NB4 (cell line): ENCODE measurements at regions not wholly inside any gene's neighbourhood (a gene's known extent, or its start where the extent isn't known, plus 50 kb on each side); places are given as distances from the start of the nearest gene placed in this dataset.

Experiments used
- DNase-seq: peaks from one replicate; pipeline ENCODE4 v3.0.0; 2010; ENCODE audit warnings: low read depth
- H3K4me3 ChIP-seq: one replicate; pipeline ENCODE4 v1.5.1; 2011; ENCODE audit warnings: mild to moderate bottlenecking, low read depth, low read length, moderate library complexity
- MAX ChIP-seq: IDR thresholded peaks from 2 replicates; pipeline ENCODE4 v1.6.1; 2011; ENCODE audit warnings: low read depth, low read length
- MYC ChIP-seq: IDR thresholded peaks from 2 replicates; pipeline ENCODE4 v1.6.1; 2011; ENCODE audit warnings: low read depth, low read length
- POLR2A ChIP-seq: IDR thresholded peaks from 2 replicates; pipeline ENCODE4 v1.6.1; 2011; ENCODE audit warnings: mild to moderate bottlenecking; ENCODE audit not compliant: insufficient read length; ENCODE audit errors: extremely low read depth
- TF ChIP-seq, protein P1 (sequence below): IDR thresholded peaks from one replicate; pipeline ENCODE4 v1.5.1; 2012; ENCODE audit warnings: low read depth, low read length

DNA sequence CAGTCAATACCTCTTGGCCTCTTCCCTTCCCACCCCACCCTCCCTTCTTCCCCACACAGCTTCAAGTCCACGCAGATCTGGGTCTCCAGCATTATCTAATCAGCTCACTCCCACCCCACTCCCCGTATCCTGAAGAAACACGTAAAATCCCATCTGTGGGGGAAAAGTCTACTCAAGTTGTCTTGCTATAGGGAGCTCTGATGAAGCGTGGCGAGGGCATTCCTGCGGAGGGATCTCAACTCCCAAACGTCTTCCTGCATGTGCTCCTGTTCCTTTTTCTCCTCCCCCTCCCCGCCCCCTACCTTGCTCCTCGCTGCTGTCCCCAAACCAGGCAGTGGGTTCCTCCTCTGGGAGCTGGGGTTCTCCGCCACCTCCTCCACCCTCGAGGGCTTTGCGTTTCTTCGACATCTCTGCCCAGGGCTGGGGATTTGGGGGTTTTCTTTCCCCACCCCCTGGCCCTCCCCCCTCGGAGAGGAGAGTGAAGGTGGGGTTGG lies 181.8 kb downstream of the TBXT start:
- TF ChIP-seq MAX (no peak), MYC (no peak), POLR2A (no peak)
- TF ChIP-seq, protein P1, sequence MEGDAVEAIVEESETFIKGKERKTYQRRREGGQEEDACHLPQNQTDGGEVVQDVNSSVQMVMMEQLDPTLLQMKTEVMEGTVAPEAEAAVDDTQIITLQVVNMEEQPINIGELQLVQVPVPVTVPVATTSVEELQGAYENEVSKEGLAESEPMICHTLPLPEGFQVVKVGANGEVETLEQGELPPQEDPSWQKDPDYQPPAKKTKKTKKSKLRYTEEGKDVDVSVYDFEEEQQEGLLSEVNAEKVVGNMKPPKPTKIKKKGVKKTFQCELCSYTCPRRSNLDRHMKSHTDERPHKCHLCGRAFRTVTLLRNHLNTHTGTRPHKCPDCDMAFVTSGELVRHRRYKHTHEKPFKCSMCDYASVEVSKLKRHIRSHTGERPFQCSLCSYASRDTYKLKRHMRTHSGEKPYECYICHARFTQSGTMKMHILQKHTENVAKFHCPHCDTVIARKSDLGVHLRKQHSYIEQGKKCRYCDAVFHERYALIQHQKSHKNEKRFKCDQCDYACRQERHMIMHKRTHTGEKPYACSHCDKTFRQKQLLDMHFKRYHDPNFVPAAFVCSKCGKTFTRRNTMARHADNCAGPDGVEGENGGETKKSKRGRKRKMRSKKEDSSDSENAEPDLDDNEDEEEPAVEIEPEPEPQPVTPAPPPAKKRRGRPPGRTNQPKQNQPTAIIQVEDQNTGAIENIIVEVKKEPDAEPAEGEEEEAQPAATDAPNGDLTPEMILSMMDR = no peak
- DNase-seq = no peak
- no peak overlapping the region for H3K4me3 ChIP-seq

GRCh38 chr6:165985281-165985805 lies 182.3 kb downstream of the TBXT start:
- H3K4me3 ChIP-seq = no peak overlapping the region
- no peak for DNase-seq
- TF ChIP-seq POLR2A (no peak), MAX (no peak), MYC (no peak)
- TF ChIP-seq, protein P1 = no peak

DNA sequence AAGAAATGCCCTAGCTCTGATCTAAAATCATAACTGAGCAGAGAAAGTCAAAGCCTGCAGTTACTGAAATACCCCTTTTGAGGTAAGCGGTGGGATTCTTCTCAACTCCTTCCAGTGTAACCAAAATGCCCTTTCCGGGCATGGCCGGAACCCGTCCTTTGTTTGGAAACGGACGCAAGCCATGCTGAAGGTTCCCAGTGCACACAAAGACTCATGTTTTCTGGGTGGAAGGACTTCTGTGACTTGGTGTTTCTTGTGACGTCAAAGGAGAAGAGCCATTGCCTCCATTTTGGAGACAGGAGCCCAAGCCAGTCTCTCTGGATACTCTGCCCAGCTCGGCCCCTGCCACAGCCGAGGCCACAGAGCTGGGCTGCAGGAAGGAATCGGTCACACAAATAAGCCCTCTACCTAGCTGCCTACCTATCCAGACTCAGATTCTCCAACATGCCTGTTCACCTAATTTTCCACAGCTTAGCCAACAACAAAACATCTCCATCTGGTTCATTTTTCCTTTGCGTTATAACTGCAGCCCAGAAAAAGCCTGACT lies 182.8 kb downstream of the TBXT start:
- DNase-seq = no peak
- H3K4me3 ChIP-seq = no peak overlapping the region
- TF ChIP-seq POLR2A (no peak), MYC (no peak)

DNA sequence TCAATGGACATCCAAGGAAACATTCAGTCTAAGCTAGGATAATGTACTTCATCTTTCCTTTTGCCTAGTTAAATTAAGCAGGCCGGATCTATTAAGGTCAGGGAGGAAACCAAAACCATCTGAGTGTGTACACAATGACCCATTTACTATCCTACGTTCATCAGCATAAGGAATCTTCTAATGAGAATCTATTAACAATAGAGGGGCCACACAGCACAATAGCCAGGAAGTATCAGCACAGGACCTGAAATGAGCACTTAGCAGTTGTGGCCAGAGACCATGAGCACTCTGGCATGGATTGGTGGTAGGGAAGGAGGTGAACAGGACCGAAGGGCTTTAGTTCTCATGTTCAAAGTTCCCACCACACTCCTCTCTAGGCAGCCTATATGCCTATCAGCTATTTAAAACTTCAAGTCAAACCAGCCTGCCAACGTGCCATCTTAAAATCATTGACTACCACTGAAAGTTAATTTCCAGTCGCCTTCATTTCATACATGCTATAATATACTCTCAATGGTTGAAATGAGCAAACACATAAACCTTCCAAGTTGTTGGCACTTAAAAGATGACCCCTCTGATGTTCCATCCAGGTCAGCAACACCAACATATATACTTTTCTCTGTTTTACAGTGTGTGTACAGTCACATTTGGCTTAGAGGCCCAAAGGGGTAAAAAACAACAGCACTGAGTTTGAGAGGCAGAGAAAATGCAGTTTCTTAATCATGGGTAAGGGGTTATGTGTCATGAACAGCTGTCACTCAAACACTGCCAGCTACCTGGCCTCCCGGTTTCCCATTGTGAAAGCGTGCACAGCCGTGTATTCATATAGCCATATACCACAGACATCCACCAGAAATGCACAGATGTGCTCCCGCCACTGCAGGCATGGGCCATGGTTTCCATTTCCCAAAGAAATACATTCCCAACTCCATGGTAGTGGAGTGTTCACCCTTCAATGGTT lies 184.3 kb downstream of the TBXT start:
- no peak overlapping the region for H3K4me3 ChIP-seq
- no peak for DNase-seq
- TF ChIP-seq POLR2A (no peak), MAX (no peak), MYC (no peak)
- TF ChIP-seq, protein P1 = no peak

- TF ChIP-seq MAX (no peak), POLR2A (no peak), MYC (no peak)
- TF ChIP-seq, protein P1 = no peak
- no peak for DNase-seq
- no peak overlapping the region for H3K4me3 ChIP-seq
Observed at GRCh38 chr6:165978476-165978875, 189.2 kb downstream of the TBXT start.

GRCh38 chr6:165976684-165977083 lies 191.0 kb downstream of the TBXT start:
- no peak for DNase-seq
- no peak overlapping the region for H3K4me3 ChIP-seq
- TF ChIP-seq MYC = no peak
